Activated gamma-delta T cell (primary cell): ENCODE measurements at regions not wholly inside any gene's neighbourhood (a gene's known extent, or its start where the extent isn't known, plus 50 kb on each side); places are given as distances from the start of the nearest gene placed in this dataset.

Experiments used
- DNase-seq: peaks from one replicate; lab custom pipeline; 2025; lab: John Stamatoyannopoulos, UW

DNA sequence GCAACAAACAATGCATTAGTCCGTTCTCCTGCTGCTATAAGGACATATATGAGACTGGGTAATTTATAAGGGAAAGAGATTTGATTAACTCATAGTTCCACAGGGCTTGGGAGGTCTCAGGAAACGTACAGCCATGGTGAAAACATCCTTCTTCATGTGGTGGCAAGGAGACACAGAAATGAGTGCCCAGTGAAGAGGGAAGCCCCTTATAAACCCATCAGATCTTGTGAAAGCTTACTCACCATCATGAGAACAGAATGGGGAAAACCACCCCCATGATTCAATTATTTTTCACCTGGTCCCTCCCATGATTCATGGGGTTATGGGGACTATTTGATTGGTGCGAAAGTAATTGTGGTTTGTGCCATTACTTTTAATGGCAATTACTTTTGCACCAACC is 655.8 kb upstream of the SEMA6A start:
- no peak for DNase-seq

DNA sequence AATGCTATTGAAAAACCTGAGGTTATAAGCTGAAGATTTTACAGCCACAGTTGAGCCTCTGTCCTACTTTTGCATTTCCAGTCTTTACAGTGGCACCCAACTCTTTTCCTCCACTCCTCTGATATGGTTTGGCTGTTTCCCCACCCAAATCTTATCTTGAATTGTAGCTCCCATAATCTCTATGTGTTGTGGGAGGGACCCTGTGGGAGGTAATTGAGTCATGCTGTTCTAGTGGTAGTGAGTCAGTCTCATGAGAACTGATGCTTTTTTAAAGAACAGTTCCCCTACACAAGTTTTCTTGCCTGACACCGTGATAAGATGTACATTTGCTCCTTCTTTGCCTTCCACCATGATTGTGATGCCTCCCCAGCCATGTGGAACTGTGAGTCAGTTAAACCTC is 646.1 kb upstream of the SEMA6A start:
- no peak for DNase-seq

DNA sequence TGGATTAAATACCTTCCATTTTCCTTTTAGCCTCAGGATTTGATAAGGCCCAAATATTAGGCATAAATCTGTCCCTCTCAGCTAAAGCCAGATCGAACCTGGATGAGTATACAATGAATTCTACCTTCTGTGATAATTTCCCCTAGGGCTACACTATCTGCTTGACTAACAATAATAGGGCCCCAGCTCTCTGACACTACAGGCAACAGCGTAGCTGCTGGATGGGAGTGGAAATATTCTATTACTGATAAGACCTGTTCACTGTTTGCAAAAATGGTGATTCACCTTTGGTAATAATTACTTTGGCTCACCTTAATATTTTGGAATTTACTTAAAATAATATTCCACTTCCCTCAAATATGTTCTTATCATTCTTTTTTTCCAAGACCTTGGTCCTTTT is 644.2 kb upstream of the SEMA6A start:
- DNase-seq, result no peak

DNA sequence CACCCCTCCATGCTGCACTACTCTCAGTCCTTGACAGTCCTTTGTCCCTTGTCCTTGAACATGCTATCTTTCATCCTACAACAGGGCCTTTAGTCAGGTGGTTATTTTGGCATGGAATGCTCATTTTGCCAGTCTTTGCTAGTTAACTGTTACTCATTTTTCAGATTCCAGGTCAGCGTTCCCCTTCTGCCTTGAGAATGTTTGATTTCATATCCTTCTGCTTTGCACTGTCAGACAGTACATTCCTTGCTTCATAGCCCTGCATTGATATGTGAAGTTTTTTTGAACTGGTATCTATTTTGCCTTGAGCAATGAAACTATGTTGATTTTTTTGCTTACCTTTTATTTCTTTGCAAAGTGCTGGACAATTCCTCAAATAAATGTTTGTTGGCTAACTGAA is 638.2 kb upstream of the SEMA6A start:
- DNase-seq, result no peak

DNA sequence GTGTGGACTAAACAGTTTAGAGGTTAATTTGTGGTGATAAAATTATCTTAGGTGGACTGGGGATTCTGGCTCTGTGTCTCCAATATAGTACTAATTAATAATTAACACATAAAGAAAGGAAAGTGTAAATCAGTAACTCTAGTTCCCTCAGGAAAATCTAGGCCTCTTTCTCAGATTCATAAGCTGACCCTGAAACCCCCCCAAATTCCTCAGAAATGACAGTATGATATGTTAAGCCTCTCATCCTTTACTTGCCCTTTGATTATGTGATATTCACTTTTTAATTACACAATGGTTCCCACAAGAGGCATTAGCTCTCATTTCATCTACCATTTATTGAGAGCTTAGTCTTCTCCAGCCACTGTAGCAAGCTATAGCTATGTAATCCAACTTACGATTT is 636.2 kb upstream of the SEMA6A start:
- no peak for DNase-seq

DNA sequence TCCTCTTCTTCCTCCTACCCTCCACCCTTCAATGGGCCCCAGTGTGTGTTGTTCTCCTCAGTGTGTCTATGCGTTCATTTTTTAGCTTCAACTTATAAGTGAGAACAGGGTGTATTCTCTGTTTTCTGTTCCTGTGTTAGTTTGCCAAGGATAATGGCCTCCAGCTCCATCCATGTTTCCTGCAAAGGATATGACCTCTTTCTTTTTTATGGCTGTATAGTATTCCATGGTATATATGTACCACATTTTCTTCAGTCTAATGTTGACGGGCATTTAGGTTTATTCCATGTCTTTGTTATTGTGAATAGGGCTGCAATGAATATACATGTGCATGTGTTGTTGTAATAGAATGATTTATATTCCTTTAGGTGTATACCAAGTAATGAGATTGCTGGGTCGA is 634.9 kb upstream of the SEMA6A start:
- no peak for DNase-seq

DNA sequence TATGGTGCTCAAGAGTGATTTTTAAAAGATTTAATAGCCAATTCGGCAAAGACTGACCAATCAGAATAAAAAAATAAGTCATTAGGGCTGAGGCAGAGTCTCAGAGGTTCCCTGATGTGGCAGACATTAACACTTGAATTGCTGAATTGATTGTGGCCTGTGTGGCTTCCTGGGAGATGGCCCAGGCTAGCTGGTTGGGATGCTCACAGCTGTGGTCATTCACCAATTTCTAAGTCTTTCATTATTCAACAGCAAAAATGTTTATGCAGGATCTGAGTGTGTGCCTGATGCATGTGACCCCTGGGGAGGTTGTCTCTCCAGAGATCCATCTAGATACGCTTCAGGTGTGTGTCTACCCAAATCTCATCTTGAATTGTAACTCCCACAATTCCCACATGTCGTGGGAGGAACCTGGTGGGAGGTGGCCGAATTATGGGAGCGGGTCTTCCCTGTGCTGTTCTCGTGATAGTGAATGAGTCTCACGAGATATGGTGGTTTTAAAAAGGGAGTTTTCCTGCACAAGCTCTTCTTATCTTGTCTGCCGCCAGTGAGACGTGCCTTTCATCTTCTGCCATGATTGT is 632.6 kb upstream of the SEMA6A start:
- DNase-seq, result no peak

DNA sequence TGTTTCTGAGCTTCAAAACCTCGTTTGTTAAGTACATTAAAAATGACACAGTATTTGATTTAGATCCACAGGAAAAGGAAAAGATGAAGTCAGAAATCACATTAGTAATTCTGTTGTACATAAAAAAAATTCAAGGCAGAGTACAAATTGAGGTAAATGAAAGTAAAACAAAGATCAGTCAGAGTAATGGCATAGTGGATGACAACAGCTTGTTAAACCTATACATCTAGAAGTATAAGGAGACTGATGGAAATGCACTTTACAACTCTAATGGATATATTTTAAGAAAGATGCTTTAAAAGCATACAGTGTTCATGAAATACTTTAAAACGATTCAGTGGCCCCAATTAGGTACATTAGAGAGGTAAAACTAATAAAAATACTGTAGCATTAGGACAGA is 631.3 kb upstream of the SEMA6A start:
- DNase-seq, result no peak

DNA sequence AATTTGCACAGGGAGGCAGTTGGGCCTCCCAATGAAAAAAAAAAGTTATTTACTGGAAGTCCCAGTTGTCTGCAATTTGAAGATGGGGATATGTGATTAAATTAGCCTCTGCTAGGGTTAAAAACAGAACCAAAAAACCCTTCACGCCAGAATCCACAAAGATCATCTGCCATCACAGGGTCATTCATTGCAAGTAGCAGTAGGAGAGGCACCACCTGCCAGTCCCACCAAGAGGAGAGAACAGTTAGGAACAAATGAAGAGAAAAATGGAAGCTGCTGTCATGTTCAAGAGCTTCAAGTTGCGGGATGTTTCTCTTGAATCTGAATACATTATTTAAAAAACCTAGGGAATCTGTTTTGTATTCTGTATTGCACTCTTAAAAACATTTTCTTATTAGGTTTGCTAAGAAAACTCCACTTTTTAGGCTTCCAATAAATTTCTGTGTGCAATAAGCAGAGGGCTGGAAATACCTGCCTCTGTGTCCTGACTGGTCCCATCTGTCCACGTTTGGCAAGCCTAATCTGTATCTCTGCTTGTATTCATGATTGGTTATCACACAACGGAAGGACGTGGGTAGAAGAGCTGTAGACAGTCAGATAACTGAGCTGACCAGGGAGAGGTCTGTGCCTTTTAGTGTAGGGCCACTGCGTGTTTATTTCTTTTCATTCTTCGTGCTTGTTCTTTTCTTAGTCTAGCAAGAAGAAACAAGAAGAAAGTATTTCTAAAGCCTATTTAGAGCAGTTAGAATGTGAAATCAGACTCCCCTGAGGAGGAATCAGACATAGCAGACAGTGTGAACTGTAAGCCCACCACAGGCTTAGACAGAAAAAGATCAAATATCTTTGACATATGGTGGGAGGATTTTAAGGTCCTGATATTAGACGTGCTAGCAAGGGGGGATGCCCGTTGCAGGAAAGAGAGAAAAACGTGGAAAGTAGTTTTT is 630.6 kb upstream of the SEMA6A start:
- no peak for DNase-seq

DNA sequence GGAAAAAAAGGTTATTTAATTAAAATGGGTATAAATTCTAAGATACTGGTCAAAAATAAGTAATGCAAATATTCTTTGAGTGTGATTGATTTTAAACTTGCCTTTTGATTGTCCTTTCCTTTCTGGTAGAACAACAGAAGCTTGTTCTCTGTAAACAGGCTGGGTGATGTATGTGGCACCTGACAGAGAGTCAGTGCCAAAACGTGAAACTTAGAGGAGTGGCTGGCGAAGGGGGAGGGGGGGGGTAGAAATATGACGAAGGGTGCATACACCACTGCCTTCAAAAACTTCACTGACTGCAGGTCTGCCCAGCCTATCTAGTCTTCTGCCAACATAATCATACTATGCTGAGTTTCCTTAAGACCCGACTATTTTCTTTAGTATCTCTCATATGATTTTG is 629.8 kb upstream of the SEMA6A start:
- DNase-seq, result no peak

DNA sequence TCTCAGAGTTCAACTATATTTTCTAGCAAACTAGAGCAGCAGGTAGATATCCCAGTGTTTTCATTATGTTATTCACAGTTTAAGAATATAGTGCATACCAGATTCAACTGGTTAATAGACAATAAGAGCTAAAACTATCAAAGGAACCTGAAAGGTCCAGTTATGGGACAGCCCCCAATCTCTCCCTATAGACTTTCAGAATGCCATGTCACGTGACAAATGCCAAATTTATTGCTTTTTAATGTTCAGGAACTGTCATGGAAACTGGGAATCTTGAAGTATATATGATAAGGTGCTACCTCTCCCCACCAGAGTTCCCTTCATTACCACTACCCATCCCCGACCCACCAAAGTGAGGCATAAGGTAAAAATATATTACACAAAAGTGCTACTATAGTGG is 629.0 kb upstream of the SEMA6A start:
- no peak for DNase-seq

DNA sequence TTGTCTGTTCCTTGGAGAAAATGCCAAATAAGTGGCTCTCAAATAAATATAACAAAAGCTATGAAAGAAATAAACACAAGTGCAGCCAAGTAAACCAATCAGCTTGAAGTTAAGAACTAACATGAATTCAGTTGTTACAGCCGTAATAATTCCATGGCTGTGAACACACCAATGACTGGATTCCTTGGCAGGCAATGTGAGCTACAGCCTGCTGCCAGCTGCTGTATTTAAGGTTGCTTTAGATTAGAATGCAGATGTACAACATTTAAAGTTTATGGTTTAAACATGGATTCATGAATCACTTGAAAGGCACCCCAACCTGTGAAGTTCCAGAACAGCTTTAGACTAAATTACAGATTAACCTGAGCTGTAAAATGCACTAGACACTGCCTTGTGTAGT is 626.4 kb upstream of the SEMA6A start:
- DNase-seq, result no peak

DNA sequence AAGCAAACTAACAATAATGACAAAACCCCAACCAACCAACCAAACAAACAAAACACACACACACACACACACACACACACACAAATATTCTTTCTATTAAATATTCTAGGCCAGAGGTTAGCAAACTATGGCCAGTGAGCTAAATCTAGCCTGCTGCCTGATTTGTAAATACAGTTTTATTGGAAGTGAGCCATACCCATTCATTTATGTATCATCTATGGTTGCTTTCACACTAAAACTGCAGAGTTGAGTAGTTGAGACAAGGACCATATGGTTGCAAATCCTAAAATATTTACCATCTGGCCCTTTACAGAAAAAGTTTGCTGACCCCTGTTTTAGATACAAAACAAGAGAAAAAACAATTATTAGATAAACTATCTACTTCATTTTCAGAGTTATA is 620.5 kb upstream of the SEMA6A start:
- DNase-seq, result no peak

DNA sequence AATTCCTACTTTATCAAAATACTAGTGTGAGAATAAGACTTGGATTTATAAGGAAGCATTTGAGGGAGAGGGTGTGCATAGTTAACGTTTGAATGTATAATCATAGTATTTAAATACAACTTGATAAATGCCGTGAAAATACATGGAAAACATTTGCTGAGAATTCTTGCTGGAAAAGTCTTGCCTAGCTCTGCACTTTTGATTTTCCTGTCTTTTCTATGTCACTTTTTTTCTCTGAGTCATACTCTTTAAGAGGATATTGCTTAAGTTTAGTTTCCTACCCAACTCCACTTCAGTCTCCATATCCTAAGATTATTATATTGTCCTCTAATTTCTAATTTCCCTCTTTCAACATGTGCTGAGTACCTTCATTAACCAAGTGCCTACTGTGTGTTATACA is 616.6 kb upstream of the SEMA6A start:
- DNase-seq, result no peak

DNA sequence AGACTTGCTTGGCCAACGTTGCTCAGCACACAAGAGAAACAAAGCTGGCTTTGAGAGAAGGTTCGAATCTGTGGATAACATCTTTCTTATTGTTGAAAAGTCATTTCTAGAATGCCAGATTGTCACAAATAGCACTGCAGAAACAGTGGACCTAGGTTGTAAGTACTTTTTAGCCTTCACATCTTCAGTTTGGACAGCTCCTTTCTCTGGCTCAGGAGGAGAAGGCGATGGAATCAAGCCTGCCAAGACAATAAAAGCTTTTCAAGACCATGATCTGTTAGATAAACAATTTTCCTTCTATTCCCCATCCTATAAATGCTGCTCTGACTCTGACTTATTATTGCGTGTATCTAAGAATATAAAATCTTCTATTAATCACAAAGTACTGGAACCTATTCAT is 615.2 kb upstream of the SEMA6A start:
- no peak for DNase-seq

DNA sequence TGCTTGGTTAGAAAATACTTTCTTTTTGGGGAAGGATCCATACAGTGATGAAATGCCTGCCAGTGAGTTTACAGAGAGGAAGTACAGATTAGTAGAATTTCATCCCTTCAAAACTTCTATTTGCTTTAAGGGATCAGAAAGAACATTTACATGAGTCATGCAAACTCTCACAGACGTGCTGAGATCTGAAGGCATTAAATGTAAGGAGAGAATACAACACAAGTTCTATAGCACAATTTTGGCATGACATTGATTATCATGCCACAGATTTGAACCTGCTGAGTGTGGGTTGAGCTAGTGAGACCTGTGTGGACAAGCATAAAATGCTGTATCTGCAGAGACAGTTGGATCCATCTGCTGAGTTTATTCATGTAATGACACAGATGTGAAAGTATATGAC is 613.6 kb upstream of the SEMA6A start:
- no peak for DNase-seq

DNA sequence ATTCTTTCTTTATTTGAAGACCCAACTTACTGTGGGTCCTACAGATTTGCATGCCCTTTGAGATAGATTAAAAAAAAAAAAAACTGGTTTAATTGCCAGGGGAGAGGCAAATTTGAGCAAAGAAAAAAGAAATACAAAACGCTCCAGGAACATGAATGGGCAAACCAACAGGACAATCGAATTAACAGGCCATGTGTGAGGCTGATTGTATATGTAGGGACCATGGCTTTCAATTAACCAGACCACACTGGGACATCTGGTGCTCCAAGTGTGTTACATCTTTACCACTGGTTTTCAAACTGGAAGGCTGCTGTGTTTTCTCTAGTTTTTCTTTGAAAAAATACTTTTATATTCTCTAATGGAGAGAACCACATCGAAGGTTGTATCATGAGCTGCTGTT is 612.1 kb upstream of the SEMA6A start:
- no peak for DNase-seq

DNA sequence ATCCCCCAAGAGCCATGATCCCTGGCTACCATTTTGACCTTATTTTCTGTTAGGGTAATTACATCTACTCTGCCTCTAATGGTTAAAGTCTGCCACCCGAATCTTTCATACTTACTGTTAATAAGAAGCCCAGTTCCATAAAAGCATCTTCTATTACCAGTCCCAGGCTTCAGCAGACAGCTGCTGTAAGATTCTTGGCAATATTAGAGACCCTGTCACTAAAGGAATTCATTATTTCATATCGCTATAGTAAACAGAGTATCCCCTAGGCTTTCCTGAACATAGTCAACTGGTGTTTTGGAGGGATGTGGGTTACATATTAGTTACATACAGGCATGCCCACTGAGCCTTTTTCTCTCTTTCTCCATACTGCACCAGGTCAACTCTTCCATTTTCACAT is 608.7 kb upstream of the SEMA6A start:
- DNase-seq, result no peak

DNA sequence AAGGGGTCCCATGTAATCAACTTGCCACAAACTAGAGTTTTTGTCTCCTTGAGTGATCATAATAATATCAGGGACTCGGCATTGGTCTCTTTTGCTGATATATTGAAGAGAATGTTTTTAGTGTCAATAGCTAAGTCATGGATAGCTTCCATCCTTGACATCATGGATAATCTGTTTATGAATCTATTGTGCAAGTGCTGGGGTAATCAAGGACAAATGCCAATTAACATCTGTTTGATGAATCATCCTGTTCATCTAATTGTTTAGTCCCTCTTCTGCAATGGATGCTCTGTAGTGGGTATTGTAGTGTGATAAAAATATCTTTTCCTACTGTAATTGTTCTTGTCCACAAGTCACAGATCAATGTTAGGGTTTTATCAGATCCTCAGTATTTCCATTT is 607.5 kb upstream of the SEMA6A start:
- DNase-seq, result no peak

DNA sequence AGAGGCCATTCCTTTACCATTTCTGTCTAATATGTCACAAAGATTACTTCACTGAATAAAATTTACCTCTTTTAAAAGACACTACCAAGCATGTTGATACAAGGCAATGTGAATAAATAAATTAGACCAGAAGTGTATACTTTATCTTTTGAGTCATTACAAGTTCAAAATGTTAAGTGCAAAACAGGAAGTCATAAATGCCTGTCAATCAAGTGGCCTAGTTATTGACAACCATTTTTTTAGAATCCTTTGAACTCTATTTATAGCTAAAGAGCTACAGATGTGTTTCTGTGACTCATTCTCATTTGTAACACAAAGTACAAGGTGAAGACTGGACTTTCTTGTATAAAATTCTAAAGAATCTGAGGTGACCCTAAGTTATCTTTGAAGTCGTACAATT is 602.7 kb upstream of the SEMA6A start:
- no peak for DNase-seq

DNA sequence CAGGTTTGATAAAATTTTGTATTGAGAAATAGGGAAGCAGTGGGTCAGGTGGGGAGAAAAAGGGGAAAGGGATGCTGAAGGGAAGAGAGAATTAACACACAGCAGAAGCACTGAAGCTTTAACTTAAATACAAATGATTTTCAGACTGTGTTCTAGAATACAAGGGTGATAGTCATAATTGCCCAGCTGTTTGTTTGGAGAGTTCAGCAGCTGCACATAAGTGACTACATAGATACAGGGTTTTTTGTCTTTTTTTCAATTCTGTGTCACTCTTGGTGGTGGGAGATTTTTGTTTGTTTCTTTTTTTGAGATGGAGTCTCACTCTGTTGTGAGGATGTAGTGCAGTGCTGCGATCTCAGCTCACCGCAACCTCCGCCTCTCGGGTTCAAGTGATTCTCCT is 590.4 kb upstream of the SEMA6A start:
- DNase-seq, result no peak

DNA sequence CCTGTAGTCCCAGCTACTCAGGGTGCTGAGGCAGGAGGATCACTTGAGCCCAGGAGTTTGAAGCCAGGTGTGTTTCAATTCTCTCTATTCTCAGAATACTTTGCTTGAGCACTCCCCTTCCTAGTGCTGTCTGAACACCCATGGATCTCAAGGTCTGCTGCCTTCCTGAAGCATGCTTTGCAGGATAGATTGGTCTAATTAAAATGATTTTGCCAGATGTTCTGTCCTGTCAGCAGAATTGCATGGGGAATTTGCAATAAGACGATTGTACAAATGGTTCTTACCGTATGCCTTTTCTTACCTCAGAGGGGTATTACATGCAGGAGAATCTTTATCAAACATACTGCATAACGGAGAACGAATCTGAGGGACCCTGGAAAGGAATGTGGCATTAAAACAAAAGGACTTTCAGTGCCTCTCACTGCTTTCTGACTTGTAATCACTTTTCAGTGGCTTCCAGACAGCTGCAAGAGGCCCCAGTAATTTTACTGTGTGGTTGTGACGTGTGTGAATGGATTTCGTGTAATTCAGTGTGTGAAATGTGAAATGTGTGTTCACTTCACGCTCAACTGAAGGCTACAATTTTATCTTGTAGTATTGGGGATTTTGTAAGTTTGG is 587.2 kb upstream of the SEMA6A start:
- DNase-seq, result no peak

DNA sequence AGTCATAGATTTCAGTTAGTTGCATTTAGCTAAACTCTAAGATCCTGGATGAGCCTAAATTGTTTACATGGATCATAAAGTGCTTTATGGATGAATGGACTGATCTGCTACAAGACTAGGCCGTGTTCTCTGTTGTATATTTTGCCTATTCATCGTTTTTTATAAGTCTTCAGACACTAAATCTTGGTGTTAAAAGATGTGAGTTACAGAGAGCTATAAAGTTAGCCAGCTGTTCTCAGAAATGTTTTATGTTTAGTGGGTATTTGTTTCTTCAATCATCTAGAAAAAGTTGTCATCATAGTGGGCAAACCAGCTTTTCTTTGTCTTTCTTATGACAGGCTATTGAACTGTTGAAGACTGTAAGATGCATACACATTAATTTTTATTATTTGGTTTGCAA is 585.8 kb upstream of the SEMA6A start:
- DNase-seq, result no peak
